ENCODE measurements at regions not wholly inside any gene's neighbourhood (a gene's known extent, or its start where the extent isn't known, plus 50 kb on each side); places are given as distances from the start of the nearest gene placed in this dataset.

- H3K27ac ChIP-seq = no peak overlapping the region
- TF ChIP-seq, protein P1, sequence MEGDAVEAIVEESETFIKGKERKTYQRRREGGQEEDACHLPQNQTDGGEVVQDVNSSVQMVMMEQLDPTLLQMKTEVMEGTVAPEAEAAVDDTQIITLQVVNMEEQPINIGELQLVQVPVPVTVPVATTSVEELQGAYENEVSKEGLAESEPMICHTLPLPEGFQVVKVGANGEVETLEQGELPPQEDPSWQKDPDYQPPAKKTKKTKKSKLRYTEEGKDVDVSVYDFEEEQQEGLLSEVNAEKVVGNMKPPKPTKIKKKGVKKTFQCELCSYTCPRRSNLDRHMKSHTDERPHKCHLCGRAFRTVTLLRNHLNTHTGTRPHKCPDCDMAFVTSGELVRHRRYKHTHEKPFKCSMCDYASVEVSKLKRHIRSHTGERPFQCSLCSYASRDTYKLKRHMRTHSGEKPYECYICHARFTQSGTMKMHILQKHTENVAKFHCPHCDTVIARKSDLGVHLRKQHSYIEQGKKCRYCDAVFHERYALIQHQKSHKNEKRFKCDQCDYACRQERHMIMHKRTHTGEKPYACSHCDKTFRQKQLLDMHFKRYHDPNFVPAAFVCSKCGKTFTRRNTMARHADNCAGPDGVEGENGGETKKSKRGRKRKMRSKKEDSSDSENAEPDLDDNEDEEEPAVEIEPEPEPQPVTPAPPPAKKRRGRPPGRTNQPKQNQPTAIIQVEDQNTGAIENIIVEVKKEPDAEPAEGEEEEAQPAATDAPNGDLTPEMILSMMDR (conservative IDR thresholded peaks at IDR 0.05) = no peak
- TF ChIP-seq ZFX (IDR thresholded peaks at IDR 0.05) = no peak
These were observed 413.0 kb upstream of the MEX3C start for GRCh38 chr18:51610481-51610880.

- no peak overlapping the region for H3K27ac ChIP-seq
- TF ChIP-seq, protein P1 (conservative IDR thresholded peaks at IDR 0.05) = no peak
- no peak for TF ChIP-seq ZFX (IDR thresholded peaks at IDR 0.05)
These were observed 413.8 kb upstream of the MEX3C start for GRCh38 chr18:51611326-51611725.

DNA sequence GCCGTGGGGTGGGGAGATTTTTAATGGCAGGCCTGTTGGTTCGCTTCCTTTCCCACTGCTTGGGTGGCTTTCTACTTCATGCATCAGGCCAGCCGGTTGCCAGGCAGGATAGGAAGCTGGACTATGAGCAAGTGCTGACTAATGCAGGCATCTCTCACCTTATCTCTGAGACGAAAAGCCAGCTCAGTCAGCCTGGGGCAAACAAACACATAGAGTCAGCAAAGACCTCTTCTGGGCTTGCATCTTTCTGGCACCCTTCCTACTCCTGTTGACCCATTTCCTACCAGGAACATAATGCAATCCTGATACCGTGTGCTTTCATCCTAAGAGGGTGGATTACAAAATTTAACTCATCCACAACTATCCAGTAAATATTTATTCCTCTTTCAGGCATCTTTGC lies 416.6 kb upstream of the MEX3C start:
- H3K27ac ChIP-seq = no peak overlapping the region
- TF ChIP-seq, protein P1 (conservative IDR thresholded peaks at IDR 0.05) = no peak

DNA sequence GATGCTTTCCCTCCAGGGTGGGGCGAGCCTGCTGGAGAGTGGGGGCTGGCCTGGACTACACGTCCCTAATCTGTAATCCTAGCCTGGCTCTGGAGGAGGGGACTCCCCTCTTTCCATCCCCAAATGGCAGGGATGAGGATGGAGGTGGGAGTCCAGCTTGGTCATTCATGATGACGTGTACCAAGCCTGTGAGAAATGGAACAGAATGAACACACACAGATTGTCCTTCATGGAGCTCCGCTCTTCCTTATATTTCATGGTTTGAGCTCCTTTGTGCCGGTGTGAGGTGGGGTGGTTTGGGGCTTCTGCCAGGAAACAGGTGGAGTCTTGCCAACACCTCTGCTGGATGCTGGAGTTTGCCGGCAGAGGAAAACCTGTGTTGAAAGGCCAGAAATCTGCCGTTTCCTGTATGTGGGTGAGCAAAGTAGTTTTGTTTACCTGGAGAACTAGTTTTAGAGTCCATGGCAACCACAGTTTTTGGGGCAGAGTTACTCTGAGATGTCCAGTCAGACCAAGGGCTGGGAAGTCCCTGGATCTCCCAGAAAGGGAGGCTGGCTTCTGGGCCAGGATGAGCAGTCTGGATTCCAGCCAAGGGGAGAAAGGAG lies 417.6 kb upstream of the MEX3C start:
- TF ChIP-seq, protein P1 (conservative IDR thresholded peaks at IDR 0.05) = no peak
- no peak for TF ChIP-seq ZFX (IDR thresholded peaks at IDR 0.05)
- no peak overlapping the region for H3K27ac ChIP-seq

- no peak overlapping the region for H3K27ac ChIP-seq
- TF ChIP-seq, protein P1 (conservative IDR thresholded peaks at IDR 0.05) = no peak
These were observed 419.7 kb upstream of the MEX3C start for GRCh38 chr18:51617167-51617566.

- no peak overlapping the region for H3K27ac ChIP-seq
- TF ChIP-seq ZFX (IDR thresholded peaks at IDR 0.05) = no peak
- TF ChIP-seq, protein P1 (conservative IDR thresholded peaks at IDR 0.05) = no peak
These were observed 420.2 kb upstream of the MEX3C start for GRCh38 chr18:51617572-51618260.

DNA sequence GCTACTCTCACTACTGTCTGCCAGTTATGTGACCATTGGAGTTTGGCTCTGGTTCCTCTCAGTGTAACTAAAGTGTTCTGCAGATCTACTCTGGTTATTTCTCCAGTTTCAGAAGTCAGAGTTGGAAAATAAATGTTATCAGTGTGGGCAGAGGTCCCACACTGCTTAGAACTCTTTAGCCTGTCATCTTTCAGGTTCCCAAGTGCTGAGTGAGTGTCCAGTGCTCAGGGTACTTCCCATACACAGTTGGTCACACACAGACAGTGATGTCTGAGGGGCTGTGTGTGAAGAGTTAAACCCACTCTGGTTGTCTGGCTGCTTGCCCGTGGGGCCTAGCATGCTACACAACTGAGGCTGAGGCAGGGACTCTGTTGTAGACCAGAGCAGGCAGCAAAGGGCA lies 421.8 kb upstream of the MEX3C start:
- no peak overlapping the region for H3K27ac ChIP-seq
- TF ChIP-seq, protein P1 (conservative IDR thresholded peaks at IDR 0.05) = no peak
- no peak for TF ChIP-seq ZFX (IDR thresholded peaks at IDR 0.05)

Data from C4-2B (cell line).